ENCODE measurements at regions not wholly inside any gene's neighbourhood (a gene's known extent, or its start where the extent isn't known, plus 50 kb on each side); places are given as distances from the start of the nearest gene placed in this dataset.

DNA sequence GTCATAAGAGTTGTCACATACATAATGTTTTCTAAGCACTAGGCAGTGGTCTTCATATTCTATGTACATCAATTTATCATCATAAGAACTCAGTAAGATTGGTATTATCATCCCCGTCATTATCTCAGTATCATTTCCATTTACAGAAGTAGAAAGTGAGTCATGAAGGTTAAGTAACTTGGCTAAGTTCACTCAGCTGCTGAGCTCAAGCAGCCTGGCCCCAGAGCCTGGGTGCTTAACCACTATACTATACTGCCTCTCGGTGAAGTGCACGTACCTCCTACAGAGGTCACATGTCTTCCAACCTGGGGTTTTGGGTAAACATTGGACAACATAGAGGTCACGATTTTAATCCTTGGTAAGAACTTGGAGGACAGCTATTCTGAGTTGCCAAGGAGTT lies 161.5 kb upstream of the GATB start:
- DNase-seq, result no peak

DNA sequence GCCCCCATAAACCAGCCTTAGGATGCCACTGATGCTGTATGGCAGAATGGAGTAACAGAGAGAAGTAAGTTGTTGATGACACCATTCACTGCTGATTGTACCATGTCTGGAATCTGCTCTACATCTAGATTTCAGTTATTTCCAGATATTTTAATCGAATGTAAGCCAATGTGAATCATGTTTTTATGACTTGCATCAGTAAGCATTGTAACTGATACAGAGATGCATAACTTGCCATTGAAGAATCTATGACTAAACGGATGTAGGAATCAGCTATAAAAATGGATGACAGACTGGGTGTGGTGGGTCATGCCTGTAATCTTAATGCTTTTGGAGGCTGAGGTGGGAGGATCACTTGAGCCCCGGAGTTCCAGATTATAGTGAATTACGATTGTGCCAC lies 161.0 kb upstream of the GATB start:
- DNase-seq, result no peak

DNA sequence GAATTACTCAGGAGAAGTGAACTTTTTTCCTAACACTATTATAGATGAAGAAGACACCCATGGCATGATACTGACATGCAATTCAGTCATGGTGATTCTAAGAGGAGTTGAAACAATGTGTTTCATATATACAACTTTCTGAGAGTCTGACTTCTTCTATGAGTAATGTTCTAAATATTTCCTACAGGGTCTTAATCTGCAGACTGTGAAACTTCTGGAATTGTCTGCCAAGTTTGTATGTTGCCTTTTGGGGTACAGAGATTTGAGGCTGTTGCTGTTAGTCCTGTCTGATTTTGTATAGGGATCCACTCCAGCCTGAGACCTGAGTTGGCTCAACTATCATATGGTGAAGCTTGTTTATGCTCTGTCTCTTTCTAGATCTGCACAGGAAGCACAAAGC lies 160.6 kb upstream of the GATB start:
- DNase-seq, result no peak

DNA sequence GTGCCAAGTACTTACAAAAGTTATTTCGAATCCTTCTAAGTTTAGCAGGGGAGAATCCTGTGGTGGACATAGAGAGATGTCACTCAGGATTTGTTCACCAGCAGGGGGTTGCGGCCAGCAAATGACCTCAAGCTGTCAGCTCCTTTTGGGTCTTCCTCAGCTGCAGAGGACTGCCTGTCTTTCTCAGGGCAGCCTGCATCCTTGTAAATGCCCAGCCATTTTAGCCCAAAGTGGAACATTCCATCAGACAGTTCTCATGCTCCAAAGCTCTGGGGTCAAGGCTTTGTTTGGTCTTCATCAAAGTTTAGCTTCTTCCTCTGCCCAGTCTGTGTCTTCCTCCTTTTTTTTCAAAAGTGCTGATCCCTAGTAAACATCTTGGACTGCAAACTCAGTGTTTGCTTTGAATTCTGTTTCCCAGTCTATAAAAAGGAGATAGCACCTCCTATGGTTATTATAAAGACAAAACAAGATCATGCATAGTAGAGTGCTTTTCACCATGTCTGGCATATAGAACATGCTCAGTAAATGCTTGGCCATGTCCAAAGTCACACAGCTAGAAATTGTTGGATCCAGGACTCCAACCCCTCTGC lies 156.4 kb upstream of the GATB start:
- no peak for DNase-seq

DNA sequence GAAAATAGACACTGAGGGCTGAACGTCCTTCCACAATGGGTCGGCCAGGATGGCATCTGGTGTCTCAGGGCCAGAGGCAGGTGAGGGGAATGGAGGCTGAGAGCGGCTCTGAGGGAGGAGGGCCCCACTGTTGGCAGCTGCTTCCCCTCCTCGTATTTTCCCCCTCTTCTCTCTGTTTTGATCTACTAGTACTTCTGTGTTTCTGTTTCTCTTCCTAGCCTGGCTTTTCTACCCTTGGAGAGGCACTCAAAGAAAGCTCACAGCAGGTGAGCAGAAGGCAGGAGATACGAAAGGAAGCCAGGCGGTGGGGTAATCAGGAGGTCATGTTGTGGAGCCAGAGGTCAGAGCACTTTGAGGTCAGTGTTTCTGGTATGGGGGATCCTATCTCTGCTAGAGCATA lies 151.8 kb upstream of the GATB start:
- DNase-seq, result no peak

DNA sequence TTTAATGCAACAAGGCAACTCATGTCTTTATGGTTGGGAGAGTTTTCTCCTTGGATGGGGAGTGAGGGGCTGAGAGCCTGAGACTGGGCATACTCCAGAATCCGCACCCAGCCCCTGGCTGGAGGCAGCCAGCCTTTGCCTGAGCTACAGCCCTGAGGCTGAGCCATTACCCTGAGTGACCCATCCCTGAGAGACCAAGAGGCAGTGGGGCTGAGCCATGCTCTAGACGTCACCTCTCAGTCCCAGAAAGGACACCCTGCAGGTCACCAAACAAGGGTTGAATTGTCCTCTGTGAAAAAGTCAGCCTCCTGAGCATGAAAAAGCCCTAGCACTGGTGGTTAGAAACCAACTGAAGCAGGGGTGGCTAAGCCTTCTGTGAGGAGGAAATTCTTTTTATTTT lies 151.2 kb upstream of the GATB start:
- DNase-seq, result no peak

DNA sequence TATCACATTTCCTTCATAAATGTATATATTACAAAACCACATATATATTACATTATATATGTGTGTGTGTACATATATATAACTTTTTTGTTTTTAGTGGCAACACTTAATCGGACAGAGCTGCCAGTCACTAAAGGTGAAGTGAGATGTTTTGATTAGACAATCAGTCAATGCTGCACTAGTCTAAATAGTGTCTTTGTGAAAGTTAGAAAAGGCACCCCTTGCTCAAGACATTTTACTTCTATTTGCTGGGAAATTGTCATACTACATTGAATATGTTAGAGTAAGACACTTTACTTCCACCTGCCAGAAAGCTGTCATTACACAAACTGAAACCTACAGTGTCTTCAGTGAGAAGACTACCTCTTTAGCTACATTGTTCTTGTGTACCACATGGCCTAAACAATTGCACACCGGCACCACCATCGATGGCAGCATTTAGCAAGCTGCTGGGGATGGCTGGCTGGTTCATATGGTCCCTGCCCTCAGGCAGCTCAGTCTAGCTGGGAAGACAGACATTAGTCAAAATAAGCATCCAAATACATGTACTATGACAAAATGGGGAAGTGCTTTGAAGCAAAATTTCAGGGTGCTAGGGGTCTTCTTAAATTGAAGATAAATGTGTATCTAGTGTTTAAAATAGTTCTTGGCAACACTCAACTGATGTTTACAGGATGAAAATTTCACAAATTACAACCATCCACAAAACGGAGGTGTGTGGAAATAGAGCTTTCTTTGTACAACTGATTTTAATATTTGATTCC lies 148.1 kb upstream of the GATB start:
- no peak for DNase-seq

DNA sequence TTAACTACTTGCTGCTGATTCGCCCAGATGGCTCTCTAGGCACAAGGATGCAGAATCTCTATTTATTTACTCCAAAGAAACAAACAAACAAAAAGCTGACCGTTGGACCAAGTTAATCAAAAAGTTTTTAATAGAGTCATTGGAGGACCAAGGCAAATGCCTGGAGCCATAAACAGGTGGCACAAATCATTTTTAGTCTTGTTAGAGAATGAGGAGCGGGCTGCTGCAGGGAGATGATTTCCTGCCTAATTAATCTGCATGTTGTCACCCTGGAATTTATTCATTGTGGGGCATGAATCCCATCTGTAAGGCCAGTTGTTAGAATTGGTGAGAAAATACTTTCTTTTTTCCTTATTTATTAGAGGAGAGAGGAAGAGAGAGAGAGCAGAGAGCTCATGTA lies 147.4 kb upstream of the GATB start:
- DNase-seq, result no peak

DNA sequence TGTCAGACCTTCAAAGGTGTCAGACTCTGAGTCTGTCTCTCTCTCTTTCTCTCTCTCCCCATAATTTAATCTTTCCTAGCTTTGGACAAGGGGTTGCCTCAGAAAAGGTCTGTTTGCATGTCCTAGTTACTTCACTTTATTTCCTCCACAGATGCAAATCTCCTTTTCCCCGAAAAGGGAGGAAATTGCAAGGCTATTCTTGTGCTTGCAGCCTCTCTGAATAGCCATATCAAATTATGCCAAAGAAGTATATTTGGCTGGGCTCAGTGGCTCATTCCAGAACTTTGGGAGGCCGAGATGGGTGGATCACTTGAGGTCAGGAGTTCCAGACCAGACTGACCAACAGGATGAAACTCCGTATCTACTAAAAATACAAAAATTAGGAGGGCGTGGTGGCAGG lies 145.6 kb upstream of the GATB start:
- no peak for DNase-seq

DNA sequence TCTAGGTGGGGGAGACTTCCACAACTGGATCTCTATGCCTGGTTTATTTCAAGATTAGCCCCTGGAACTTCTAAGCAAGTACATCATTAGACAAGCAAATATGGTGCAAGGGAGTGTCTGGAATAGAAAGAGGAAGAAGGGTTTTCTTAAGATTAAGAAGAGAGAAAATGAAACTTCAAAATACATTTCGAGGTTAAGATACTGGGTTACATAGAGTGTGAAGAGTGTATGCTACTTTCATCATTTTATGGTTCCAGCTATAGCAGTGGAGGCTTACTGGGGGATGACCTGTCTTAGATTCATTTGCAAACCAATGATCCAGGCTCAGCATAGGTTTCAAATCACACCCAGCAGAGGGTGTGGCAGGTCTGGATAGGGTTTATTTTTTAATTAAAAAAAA lies 144.4 kb upstream of the GATB start:
- DNase-seq, result no peak

DNA sequence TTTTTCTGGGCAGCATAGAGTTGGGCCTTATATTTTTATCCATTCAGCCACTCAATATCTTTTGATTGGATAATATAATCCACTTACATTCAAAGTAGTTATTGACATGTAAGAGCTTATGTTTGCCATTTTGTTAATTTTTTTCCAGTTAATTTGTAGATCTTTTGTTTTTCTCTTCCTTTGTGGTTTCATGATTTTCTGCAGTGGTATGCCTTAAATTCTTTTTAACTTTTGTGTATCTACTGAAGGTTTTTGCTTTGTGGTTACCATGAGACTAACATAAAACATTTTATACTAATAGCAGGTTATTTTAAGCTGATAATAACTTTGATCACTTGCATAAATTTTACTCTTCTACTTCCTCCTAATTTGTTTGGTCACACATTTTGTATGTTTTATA lies 140.8 kb upstream of the GATB start:
- no peak for DNase-seq

DNA sequence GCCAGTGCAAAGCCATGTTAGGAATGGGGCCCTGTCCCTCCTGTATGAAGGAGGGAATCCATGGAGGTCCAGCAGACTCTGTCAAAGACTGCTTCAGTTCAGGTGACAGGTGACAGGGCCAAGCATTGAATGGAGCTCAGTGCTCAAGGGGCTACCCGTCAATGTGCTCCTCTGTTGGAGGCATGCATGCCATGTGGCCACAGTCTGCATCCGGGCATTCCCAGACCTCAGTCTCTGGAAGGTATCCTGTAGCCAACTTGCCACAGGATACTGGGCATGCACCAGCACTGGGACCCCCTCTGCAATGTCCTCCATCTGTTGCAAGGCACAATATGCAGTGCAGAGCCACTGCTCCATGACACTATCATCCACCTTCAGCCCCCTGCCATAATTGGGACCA lies 136.1 kb upstream of the GATB start:
- DNase-seq, result no peak

DNA sequence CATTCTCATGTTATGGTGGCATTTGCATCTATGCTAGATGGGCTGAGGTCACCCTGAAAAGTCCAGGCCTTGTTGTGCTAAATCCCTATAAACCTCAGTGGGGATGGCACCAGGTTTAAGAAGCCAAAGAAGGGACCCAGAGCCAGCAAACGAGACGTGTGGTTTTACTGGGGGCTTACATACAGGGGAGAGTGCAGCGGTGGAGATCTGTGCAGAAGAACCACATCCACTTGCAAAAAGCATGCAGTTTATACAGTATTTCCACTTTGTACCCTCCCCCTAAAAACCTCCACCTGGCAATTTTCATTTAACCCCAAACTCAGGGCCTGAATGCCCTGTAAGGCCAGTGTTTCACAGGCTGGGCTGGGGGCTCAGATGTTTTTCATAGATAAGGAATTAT lies 134.9 kb upstream of the GATB start:
- DNase-seq, result no peak

DNA sequence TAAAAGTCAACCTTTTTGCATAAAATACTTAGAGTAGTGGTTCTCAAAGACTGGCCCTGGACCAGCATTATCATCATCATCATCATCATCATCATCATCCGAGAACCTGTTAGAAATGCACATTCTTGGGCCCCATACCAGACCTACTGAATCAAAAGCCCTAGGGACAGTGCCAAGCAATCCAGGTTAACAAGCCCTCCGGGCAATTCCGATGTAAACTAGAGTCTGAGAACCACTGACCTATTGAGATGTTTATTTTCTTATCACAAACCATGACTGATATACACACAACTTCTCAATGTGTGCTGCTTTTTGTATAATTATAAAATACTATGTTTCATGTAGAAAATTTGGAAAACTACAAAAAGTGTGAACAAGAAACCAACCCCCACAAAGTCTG lies 133.4 kb upstream of the GATB start:
- no peak for DNase-seq

DNA sequence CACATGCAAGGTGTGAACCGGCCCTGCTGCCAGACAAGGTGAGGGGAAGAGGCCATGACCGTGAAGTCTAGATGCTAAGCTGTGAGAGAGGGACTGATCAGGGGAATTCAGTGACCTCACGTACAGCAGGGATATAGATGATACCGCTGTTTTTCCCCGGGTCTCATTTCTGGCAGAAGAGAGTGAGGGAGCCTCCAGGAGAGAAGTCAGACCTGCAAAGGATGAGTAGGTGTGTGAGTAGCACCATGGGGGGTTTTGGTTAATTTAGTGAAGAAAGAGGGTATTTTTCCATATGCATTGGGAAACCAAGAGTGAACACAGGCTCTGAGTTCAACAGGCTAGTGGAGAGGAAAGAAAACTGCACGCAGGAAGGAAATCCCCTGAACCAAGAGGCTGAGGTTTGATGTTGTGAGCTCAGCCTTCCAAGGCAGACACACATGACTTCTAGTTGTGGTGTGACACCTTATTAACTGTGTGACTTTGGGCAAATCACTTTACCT lies 127.6 kb upstream of the GATB start:
- no peak for DNase-seq

DNA sequence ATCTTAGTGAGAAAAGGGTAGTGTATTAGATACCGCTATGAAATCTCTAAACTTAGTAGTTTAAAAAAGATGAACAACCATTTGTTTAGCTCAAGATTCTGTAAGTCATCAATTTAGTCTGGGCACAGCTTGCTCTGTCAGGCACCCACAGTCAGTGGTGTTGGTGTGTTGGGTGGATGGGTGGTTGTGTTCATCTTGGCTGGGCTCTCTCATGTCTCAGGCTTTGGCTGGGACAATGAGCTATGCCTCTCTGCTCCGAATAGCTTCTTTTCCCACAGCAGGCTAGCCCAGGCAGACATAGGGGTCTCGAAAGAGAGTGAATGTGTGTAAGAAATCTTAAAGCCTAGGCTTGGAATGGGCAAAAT lies 127.0 kb upstream of the GATB start:
- DNase-seq, result no peak

DNA sequence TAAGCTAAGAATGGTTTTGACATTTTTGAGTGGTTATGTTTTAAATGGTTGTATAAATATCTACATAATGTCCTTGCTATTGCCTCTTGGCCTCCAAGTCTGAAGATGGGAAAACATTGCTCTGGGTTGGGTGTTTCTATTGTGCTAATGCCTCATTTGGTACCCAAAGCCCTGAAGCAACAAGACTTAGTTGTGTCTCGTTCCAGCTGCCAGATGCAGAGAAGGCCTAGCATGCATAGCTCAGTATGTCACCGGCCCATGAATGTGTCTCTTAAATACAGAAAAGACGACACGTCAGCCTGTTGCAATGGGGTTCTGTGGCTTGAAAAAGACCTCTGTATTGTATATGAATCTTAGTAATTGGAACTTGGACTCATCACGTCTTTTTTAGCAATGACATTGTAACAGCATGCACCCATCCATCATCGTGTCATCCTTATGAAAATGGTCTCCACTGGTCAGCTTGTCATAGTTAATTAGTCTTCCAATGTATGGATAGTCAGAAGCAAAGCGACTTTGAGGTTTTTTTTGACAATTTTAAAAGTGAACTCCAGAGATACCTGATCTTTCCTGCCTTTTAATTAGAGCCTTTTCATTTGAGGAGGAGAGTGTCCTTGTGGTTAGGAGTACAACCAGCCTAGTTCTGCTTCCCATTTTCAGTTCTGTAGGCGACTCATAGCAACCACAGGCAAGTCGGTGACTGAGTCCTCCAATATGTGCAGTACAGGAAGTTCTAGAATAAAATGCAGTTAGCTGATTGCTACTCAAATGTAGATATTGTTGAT lies 126.4 kb upstream of the GATB start:
- no peak for DNase-seq

DNA sequence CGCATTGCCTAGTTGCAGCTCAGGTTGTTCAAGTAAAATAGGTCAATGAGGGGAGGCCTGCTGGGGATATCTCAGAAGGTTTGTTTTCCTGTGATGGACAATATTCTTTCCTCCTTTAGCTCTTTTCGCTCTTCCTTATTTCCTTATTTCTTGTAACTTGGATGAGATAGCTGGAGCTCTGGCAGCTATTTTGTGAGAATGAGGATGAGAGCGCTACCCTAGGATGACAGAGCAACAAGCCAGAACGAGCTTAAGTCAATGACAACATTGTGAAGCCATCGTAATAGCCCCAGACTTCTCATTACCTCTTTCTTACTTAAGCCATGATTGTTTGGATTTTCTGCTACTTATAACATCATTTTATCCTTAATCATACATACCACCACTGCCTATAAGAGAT lies 124.3 kb upstream of the GATB start:
- DNase-seq, result no peak

DNA sequence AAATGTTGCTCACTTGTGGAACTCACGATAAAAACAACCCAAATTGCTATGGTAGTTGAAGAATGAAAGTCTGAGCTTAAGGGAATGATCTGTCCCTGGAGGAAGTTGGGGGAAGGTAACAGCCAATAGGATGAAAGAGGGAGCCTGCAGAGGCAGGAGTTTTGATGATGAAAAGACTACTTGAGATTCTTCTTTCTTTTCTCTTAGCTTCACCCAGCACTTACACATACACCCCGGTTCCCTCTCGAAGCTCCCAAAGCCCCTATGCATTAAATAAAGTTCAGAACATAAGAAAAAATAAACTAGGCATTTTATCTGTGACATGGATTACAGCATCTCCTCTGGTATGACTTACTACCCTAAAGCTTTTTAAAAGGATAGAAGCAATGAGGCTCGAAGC lies 122.9 kb upstream of the GATB start:
- no peak for DNase-seq

DNA sequence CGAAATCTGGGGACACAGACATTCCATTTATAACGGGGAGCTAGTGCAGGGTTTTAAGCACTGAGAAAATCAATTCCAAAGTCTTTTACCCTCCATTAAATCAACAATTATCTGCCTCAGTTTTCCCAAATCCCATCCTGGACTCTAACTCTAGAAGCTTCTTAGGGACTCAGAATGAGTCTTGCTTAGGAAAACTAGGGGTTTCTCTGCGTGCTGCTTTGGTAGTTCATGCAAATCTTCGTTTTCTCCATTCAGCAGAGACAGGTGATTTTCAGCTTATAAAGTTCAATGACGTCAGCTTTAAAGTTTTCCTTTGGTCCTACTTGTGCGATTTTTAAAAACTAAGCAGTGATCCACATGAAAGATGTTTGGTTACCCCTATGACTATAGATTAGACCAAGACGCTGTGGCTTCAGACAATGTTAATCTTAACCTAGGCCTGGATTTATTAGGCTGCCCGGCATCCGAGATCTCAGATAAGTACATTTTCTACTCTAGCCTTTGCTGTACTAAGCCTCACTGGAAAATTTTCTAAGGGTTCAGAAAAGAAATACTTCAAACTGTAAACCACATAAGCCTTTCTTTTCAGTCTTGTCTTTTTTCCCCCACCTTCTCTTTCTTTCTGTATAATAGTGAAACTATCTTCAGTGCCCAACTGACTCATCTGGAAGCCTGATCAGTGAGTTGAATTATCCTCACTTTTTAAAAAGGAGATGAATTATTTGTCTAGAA lies 121.4 kb upstream of the GATB start:
- no peak for DNase-seq

DNA sequence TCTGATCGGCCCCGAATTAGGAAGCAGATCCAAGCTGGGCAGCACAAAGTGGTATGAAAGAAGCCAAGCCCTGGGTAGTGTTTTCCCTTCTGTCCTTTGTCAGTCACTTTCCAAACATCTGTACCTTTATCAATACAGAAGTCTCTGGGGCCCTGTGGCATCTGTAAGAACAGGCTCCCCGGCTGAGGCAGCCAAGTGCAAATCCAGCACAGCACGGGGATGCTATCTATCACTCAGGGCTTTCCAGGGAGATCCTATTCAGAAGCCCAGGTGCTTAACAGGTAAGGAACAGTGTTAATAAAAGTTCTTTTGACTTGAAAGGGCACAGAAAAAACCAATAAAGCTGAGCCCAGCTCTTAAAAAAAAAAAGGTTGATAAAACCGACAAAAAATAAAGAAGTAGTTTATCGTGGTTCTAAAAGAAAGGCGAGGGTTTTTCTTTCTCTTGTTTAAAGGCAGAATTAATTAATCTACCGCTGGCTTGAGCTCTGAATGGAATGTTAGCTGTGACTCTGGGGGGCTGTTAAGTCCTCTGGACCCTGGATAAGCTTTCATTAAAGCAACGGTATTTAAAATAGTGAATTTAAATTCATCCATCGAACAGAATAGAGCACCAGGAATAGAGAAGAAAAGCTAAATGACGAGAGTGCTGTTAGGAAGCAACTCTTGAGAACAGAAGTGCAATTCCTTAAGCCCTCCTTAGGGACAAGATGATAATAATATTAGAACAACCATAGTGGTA lies 119.1 kb upstream of the GATB start:
- no peak for DNase-seq

DNA sequence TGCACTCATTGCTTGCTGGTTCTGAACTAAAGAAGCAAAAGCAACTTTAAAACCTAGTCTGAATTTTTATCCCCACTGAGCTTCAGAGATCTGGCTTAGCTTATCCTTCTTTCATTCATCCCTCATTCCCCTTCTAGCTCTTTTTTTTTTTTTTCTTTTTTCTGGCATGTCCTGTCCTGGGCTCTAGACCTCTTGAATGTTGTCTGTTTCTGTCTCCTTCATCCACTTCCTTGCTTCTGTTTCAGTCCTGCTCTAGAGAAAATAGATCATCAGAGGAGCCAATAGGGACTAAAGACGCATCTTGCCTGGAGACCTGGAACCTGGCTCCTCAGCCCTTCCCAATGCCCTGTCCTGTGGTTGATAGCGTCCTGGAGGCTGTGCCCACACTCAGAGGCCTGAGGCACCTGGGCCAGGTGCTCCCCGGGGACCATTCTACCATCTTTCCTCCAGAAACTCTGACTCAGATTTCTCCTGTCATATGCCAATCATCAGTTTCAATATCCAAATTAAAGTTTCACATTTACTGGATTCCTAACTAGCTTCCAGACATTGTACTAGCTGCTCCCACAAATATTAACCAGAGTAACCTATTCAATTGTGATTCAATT lies 115.7 kb upstream of the GATB start:
- DNase-seq, result no peak
